Keratinocyte (primary cell): ENCODE measurements at regions not wholly inside any gene's neighbourhood (a gene's known extent, or its start where the extent isn't known, plus 50 kb on each side); places are given as distances from the start of the nearest gene placed in this dataset.

Experiments used
- DNase-seq: peaks from one replicate; pipeline ENCODE4 v3.0.0-alpha.2; 2011; ENCODE audit warnings: low read depth, missing footprints, low spot score
- FAIRE-seq: peaks from 2 replicates; lab custom pipeline; 2011; peaks lifted over from hg19 to GRCh38; lab: Jason Lieb, UNC
- H2AFZ ChIP-seq: 2 replicates; pipeline ENCODE4 v1.6.0; 2012; ENCODE audit warnings: low read length, control low read depth, inconsistent platforms; ENCODE audit not compliant: control insufficient read depth
- H3K27ac ChIP-seq: 2 replicates; pipeline ENCODE4 v1.5.1; 2011; ENCODE audit warnings: low read length; ENCODE audit not compliant: control insufficient read depth, insufficient read depth
- H3K27me3 ChIP-seq: 3 replicates; pipeline ENCODE4 v1.6.0; 2011; ENCODE audit warnings: low read length; ENCODE audit not compliant: control insufficient read depth, insufficient read depth; ENCODE audit errors: extremely low read depth
- H3K36me3 ChIP-seq, 2 experiments: 2 replicates in 1 of 2; 3 replicates in 1 of 2; pipeline ENCODE4 v1.5.1; 2011; ENCODE audit warnings: low read length in 2 of 2, mild to moderate bottlenecking in 1 of 2; ENCODE audit not compliant: control insufficient read depth in 2 of 2, insufficient read depth in 2 of 2; ENCODE audit errors: extremely low read depth in 1 of 2
- H3K4me1 ChIP-seq: 3 replicates; pipeline ENCODE4 v1.5.1; 2011; ENCODE audit warnings: low read length; ENCODE audit not compliant: control insufficient read depth, insufficient read depth; ENCODE audit errors: extremely low read depth
- H3K4me2 ChIP-seq: 3 replicates; pipeline ENCODE4 v1.6.0; 2011; ENCODE audit warnings: low read depth, low read length; ENCODE audit not compliant: control insufficient read depth, insufficient read depth; ENCODE audit errors: extremely low read depth
- H3K4me3 ChIP-seq, 3 experiments: fragments of 200-600 bp in 1 of 3; sonication (generic) in 1 of 3; 2 replicates in 2 of 3; 3 replicates in 1 of 3; pipeline ENCODE4 v1.5.1; 2011 to 2016; ENCODE audit warnings: low read length in 3 of 3, mild to moderate bottlenecking in 3 of 3, control low read depth in 2 of 3, inconsistent platforms in 1 of 3, low read depth in 1 of 3, mixed read lengths in 1 of 3, mixed run types in 1 of 3, moderate library complexity in 1 of 3; ENCODE audit not compliant: control insufficient read depth in 2 of 3, insufficient read depth in 2 of 3; ENCODE audit errors: extremely low read depth in 1 of 3
- H3K79me2 ChIP-seq: 2 replicates; pipeline ENCODE4 v1.6.0; 2012; ENCODE audit warnings: low read length; ENCODE audit not compliant: control insufficient read depth, insufficient read depth
- H3K9ac ChIP-seq: 3 replicates; pipeline ENCODE4 v1.6.0; 2011; ENCODE audit warnings: low read length; ENCODE audit not compliant: control insufficient read depth, insufficient read depth; ENCODE audit errors: extremely low read depth
- H3K9me1 ChIP-seq: 3 replicates; pipeline ENCODE4 v1.6.0; 2011; ENCODE audit warnings: low read length; ENCODE audit not compliant: control insufficient read depth, insufficient read depth; ENCODE audit errors: extremely low read depth
- H3K9me3 ChIP-seq: 2 replicates; pipeline ENCODE4 v1.5.1; 2012; ENCODE audit warnings: low read depth, low read length; ENCODE audit not compliant: control insufficient read depth
- H4K20me1 ChIP-seq: 3 replicates; pipeline ENCODE4 v1.6.0; 2011; ENCODE audit warnings: low read length; ENCODE audit not compliant: control insufficient read depth, insufficient read depth; ENCODE audit errors: extremely low read depth
- CTCF ChIP-seq, 3 experiments: IDR thresholded peaks in 1 of 3; conservative IDR thresholded peaks in 1 of 3; optimal IDR thresholded peaks in 1 of 3; 2 replicates in 2 of 3; 3 replicates in 1 of 3; pipeline versions ENCODE3 to v1.5.1; 2011; ENCODE audit warnings: low read length in 3 of 3, mild to moderate bottlenecking in 3 of 3, moderate library complexity in 2 of 3, control low read depth in 1 of 3, inconsistent platforms in 1 of 3; ENCODE audit not compliant: insufficient read depth in 2 of 3; ENCODE audit errors: extremely low read depth in 1 of 3
- EZH2 ChIP-seq: IDR thresholded peaks from one replicate; pipeline ENCODE4 v1.6.1; 2012; ENCODE audit warnings: inconsistent platforms, mild to moderate bottlenecking, low read length, moderate library complexity
- dilution Hi-C: fragments of 300-500 bp; cut with MboI; formaldehyde crosslinking; loops from one replicate; pipeline ENCODE4 v1.7.0; 2020; ENCODE audit warnings: low sequenced_read_pairs; ENCODE audit not compliant: extremely low pct_ligation_motif_present

GRCh38 chr17:83183145-83183948 lies 103.9 kb downstream of the METRNL start:
- dilution Hi-C loops = no loop called here
- H2AFZ ChIP-seq = no peak overlapping the region
- no peak for FAIRE-seq

DNA sequence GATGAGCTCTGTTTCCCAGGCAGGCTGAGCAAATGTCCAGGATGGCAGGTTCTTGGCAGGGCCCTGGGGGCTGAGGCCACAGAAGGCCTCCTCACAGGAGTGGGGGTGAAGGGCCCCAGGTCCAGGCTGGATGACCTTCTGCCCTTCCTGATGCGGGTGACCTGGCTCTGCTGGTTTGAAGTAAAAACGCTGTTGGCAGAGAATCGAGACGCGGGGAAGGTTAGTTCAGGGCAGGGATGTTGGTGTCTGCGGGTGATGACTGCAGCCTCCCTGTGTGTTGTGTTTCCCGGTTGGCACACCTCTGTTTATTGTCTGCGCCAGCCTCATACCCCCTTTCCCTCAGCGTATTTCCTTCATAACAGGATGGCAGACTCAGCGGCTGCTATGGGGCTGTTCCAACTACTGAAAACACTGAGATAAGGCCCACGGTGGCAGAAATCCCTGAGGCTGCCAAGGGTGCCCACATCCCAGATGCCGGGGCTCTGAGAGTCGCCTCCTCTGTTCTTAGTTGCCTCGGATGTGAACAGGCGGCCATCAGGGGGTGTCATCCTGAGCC lies 104.6 kb downstream of the METRNL start:
- Histone ChIP-seq H3K27ac (no peak overlapping the region), H3K9me1 (no peaks in the 10 kb centered on the region), H3K4me3 (no peak overlapping the region), H2AFZ (no peak overlapping the region), H3K9ac (no peak overlapping the region), H3K4me2 (no peak overlapping the region), H4K20me1 (peaks cover 2% of the 10 kb centered on the region), H3K9me3 (no peaks in the 10 kb centered on the region), H3K27me3 (peaks cover 4% of the 10 kb centered on the region), H3K4me1 (no peaks in the 10 kb centered on the region), H3K36me3 (no peaks in the 10 kb centered on the region), H3K79me2 (no peaks in the 10 kb centered on the region)
- DNase-seq (no peak), FAIRE-seq (no peak)
- dilution Hi-C loops = no loop called here
- TF ChIP-seq EZH2 (no peak), CTCF (optimal IDR thresholded peaks at IDR 0.05 in 1 of 3, IDR thresholded peaks at IDR 0.05 in 1 of 3, conservative IDR thresholded peaks at IDR 0.05 in 1 of 3; ENCODE audit: extremely low read depth in 1 of 3, insufficient read depth in 2 of 3, low read length in 3 of 3) (no peak)

More at GRCh38 chr17:83183145-83183948, 103.9 kb downstream of the METRNL start:
- TF ChIP-seq EZH2 (no peak), CTCF (optimal IDR thresholded peaks at IDR 0.05 in 1 of 3, IDR thresholded peaks at IDR 0.05 in 1 of 3, conservative IDR thresholded peaks at IDR 0.05 in 1 of 3; ENCODE audit: extremely low read depth in 1 of 3, insufficient read depth in 2 of 3, low read length in 3 of 3) (no peak)
- Histone ChIP-seq H3K27ac (no peak overlapping the region), H4K20me1 (peaks cover 2% of the 10 kb centered on the region), H3K9me1 (no peaks in the 10 kb centered on the region), H3K4me1 (no peaks in the 10 kb centered on the region), H3K27me3 (peaks cover 4% of the 10 kb centered on the region), H3K4me2 (no peak overlapping the region), H3K4me3 (no peak overlapping the region), H3K79me2 (no peaks in the 10 kb centered on the region), H3K9ac (no peak overlapping the region), H3K36me3 (no peaks in the 10 kb centered on the region), H3K9me3 (no peaks in the 10 kb centered on the region)
- DNase-seq = no peak
